Duodenal mucosa (tissue), 2 donors: ENCODE measurements at regions not wholly inside any gene's neighbourhood (a gene's known extent, or its start where the extent isn't known, plus 50 kb on each side); places are given as distances from the start of the nearest gene placed in this dataset.

Source experiments
- H3K27ac ChIP-seq: one replicate; pipeline ENCODE4 v1.7.0; 2013; ENCODE audit warnings: low read depth, low read length
- H3K27me3 ChIP-seq, 2 donors: one replicate each; pipeline ENCODE4 v1.7.0; 2013; ENCODE audit warnings: low read length in 2 of 2, control low read depth in 1 of 2; ENCODE audit not compliant: insufficient read depth in 2 of 2, control insufficient read depth in 1 of 2
- H3K36me3 ChIP-seq, 2 donors: one replicate each; pipeline ENCODE4 v1.7.0; 2013; ENCODE audit warnings: low read length in 2 of 2, control low read depth in 1 of 2; ENCODE audit not compliant: insufficient read depth in 2 of 2, control insufficient read depth in 1 of 2
- H3K4me1 ChIP-seq, 2 donors: one replicate each; pipeline ENCODE4 v1.7.0; 2013; ENCODE audit warnings: low read length in 2 of 2, control low read depth in 1 of 2; ENCODE audit not compliant: insufficient read depth in 2 of 2, control insufficient read depth in 1 of 2
- H3K4me3 ChIP-seq, 2 donors: one replicate each; pipeline ENCODE4 v1.7.0; 2013; ENCODE audit warnings: low read length in 2 of 2, low read depth in 1 of 2
- H3K9ac ChIP-seq, 2 donors: one replicate each; pipeline ENCODE4 v1.7.0; 2013; ENCODE audit warnings: low read length in 2 of 2, low read depth in 1 of 2
- H3K9me3 ChIP-seq, 2 donors: one replicate each; pipeline ENCODE4 v1.7.0; 2013; ENCODE audit warnings: low read length in 2 of 2, control low read depth in 1 of 2; ENCODE audit not compliant: control insufficient read depth in 1 of 2

GRCh38 chr9:109705515-109705914, 74.5 kb upstream of the PALM2AKAP2 start:
- no peaks in the 10 kb centered on the region for H3K4me1 ChIP-seq
- no peak overlapping the region for H3K4me3 ChIP-seq
- H3K27ac ChIP-seq, result no peak overlapping the region
- H3K9ac ChIP-seq, result no peak overlapping the region
- no peaks in the 10 kb centered on the region for H3K27me3 ChIP-seq
- H3K36me3 ChIP-seq, result no peaks in the 10 kb centered on the region
- H3K9me3 ChIP-seq, result no peaks in the 10 kb centered on the region

- H3K36me3 ChIP-seq, result no peaks in the 10 kb centered on the region
- H3K4me3 ChIP-seq, result no peak overlapping the region
- H3K4me1 ChIP-seq, result no peaks in the 10 kb centered on the region
- no peak overlapping the region for H3K27ac ChIP-seq
- H3K9ac ChIP-seq, result no peak overlapping the region
- H3K27me3 ChIP-seq, result no peaks in the 10 kb centered on the region
- H3K9me3 ChIP-seq, result no peaks in the 10 kb centered on the region
Measured at GRCh38 chr9:109707355-109707754, 72.6 kb upstream of the PALM2AKAP2 start.

DNA sequence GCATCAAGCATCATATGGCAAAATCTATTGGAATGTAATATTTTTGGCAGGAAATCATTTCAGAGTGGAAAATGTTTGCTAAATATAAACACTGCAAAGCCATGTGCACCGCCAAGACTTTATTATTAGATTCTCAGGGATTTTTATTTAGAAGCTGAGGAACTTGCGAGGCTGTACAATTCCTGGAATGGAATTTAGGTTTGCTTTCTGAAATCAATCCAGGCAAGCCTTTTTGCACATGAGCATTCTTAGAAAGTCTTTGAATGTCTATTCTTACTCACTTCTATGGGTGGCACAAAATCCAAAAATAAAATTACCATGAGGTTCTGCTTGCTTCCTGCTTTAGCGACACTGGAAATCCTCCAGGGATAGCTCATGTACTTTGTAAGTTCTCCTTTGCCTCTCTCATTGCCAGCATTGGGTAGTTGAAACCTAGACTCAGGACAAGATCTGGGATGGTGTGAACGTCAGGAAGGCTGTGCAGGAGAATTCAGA, 71.5 kb upstream of the PALM2AKAP2 start:
- no peaks in the 10 kb centered on the region for H3K36me3 ChIP-seq
- no peaks in the 10 kb centered on the region for H3K4me1 ChIP-seq
- no peak overlapping the region for H3K27ac ChIP-seq
- no peak overlapping the region for H3K9ac ChIP-seq
- H3K9me3 ChIP-seq, result no peaks in the 10 kb centered on the region
- H3K27me3 ChIP-seq, result no peaks in the 10 kb centered on the region
- H3K4me3 ChIP-seq, result no peak overlapping the region

DNA sequence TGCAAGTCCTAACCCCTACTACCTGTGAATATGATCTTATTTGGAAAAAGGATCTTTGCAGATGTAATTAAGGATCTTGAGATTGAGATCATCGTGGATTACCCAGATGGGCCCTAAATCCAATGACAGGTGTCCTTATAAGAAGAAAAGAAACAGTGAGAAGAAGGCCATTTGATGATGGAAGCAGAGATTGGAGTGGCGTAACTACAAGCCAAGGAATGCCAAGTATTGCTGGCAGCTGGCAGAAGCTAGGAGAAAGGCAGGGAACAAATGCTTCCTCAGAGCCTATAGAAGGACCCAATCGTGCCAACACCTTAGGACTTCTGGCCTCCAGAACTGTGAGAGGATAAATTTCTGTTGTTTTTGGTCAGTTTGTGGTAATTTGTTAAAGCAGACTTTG, 70.1 kb upstream of the PALM2AKAP2 start:
- Histone ChIP-seq H3K9ac (no peak overlapping the region), H3K36me3 (no peaks in the 10 kb centered on the region), H3K4me3 (no peak overlapping the region), H3K27me3 (no peaks in the 10 kb centered on the region), H3K4me1 (no peaks in the 10 kb centered on the region), H3K9me3 (no peaks in the 10 kb centered on the region), H3K27ac (no peak overlapping the region)

- no peaks in the 10 kb centered on the region for H3K4me1 ChIP-seq
- H3K27me3 ChIP-seq, result no peaks in the 10 kb centered on the region
- H3K27ac ChIP-seq, result no peak overlapping the region
- H3K9ac ChIP-seq, result no peak overlapping the region
- H3K36me3 ChIP-seq, result no peaks in the 10 kb centered on the region
- H3K9me3 ChIP-seq, result no peaks in the 10 kb centered on the region
- no peak overlapping the region for H3K4me3 ChIP-seq
Measured at GRCh38 chr9:109710830-109711229, 69.2 kb upstream of the PALM2AKAP2 start.

- Histone ChIP-seq H3K9me3 (no peaks in the 10 kb centered on the region), H3K4me1 (no peaks in the 10 kb centered on the region), H3K27ac (no peak overlapping the region), H3K27me3 (no peaks in the 10 kb centered on the region), H3K9ac (no peak overlapping the region), H3K4me3 (no peak overlapping the region), H3K36me3 (no peaks in the 10 kb centered on the region)
Measured at GRCh38 chr9:109715344-109715743, 64.7 kb upstream of the PALM2AKAP2 start.

DNA sequence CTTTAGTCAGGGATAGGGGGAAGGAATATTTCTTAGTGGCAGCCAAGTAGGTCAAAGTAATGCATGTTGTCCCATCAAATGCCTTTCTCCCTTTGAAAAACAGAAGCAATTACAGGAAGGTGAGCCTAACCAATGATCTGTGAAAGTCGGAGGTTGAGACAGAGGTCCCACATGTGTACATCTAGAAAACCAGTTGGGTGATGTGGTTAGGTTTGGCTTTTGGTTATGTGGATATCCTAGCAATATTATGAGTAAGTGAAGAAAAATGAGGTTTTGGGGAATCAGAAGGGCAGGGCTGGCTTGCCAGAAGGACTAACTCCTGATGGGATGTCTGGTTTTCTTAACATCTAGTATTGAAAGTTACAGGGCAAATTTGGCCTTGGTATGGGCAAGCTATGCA, 63.4 kb upstream of the PALM2AKAP2 start:
- no peak overlapping the region for H3K9ac ChIP-seq
- no peaks in the 10 kb centered on the region for H3K4me1 ChIP-seq
- no peaks in the 10 kb centered on the region for H3K9me3 ChIP-seq
- no peak overlapping the region for H3K4me3 ChIP-seq
- no peaks in the 10 kb centered on the region for H3K27me3 ChIP-seq
- H3K27ac ChIP-seq, result no peak overlapping the region
- no peaks in the 10 kb centered on the region for H3K36me3 ChIP-seq

DNA sequence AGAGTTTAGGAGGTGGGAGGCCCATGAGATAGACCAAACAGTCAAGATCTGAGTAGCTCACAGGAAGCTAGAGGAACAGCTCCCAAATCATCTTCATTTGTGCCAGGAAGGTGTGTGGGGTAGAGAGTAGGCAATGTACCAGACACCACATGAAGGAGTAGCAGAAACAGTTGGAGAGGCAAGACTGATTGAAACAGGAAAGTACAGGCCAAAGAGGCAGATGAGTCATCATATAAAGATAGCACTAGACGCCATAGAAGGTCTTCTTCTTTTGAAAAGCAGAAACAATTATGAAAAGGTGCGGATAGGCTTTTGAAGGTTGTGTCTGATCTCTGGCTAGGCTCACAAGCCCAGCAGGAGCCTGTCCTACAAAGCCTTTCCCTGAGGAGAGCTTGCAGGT, 62.7 kb upstream of the PALM2AKAP2 start:
- H3K9me3 ChIP-seq, result no peaks in the 10 kb centered on the region
- no peak overlapping the region for H3K4me3 ChIP-seq
- H3K36me3 ChIP-seq, result no peaks in the 10 kb centered on the region
- no peak overlapping the region for H3K9ac ChIP-seq
- no peak overlapping the region for H3K27ac ChIP-seq
- H3K4me1 ChIP-seq, result no peaks in the 10 kb centered on the region
- H3K27me3 ChIP-seq, result no peaks in the 10 kb centered on the region

GRCh38 chr9:109718861-109719260, 61.1 kb upstream of the PALM2AKAP2 start:
- Histone ChIP-seq H3K4me1 (peaks cover 0 to 6% of the 10 kb centered on the region in 2 donors), H3K27ac (no peak overlapping the region), H3K27me3 (no peaks in the 10 kb centered on the region), H3K9ac (no peak overlapping the region), H3K9me3 (no peaks in the 10 kb centered on the region), H3K36me3 (no peaks in the 10 kb centered on the region), H3K4me3 (no peak overlapping the region)

DNA sequence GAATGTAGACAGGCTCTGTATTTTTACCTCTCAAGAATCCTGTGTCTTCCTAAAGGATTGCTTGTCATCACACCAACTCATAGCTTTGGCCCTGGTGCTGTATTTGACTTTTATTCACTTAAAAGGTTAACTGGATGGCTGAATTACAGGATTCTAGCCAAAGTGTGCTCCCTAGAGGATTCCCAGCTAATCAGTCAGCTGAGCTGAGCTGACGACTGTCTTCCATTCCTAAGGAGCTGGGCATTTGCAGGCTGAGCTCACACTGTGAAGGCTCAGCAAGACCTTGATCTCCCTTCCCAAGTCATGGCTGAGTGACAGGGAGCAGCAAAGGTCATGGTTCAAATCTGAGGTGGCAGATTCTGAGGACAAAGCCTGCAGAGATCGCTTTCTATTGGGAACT, 59.0 kb upstream of the PALM2AKAP2 start:
- Histone ChIP-seq H3K27me3 (no peaks in the 10 kb centered on the region), H3K27ac (no peak overlapping the region), H3K4me3 (no peak overlapping the region), H3K9ac (no peak overlapping the region), H3K4me1 (peaks cover 0 to 6% of the 10 kb centered on the region in 2 donors), H3K36me3 (no peaks in the 10 kb centered on the region), H3K9me3 (no peaks in the 10 kb centered on the region)

DNA sequence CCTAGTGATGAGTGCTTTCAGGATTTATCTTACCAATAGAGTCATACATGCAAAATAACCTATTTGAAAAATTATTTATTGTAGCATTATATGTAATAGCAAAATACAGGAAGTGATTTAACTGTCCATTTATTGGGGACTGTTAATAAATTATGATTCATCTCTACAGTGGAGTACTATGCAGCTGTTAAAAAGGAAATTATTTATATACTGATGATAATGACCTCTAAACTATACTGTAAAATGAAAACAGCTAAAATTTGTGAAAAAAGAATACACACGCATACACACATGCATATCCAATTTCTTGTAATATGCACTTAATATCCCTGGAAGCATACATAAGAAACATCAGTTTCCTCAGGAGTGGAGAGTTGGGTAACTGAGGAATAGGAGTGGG, 58.0 kb upstream of the PALM2AKAP2 start:
- Histone ChIP-seq H3K27me3 (no peaks in the 10 kb centered on the region), H3K4me3 (no peak overlapping the region), H3K36me3 (no peaks in the 10 kb centered on the region), H3K4me1 (peaks cover 0 to 6% of the 10 kb centered on the region in 2 donors), H3K9me3 (no peaks in the 10 kb centered on the region), H3K9ac (no peak overlapping the region), H3K27ac (no peak overlapping the region)
